ENCODE measurements at regions not wholly inside any gene's neighbourhood (a gene's known extent, or its start where the extent isn't known, plus 50 kb on each side); places are given as distances from the start of the nearest gene placed in this dataset.

GRCh38 chr10:2223548-2224320 is 486.4 kb upstream of the ADARB2 start:
- TF ChIP-seq CEBPB (IDR thresholded peaks at IDR 0.05; ENCODE audit: low read depth, low read length) (no peak), POLR2A (IDR thresholded peaks at IDR 0.05; ENCODE audit: low read depth, low read length) (no peak), RFX5 (IDR thresholded peaks at IDR 0.05; ENCODE audit: low read depth, low read length) (no peak), MAZ (IDR thresholded peaks at IDR 0.05; ENCODE audit: borderline replicate concordance, low read depth, low read length) (no peak), BHLHE40 (IDR thresholded peaks at IDR 0.05; ENCODE audit: low read depth, low read length) (no peak), MXI1 (IDR thresholded peaks at IDR 0.05; ENCODE audit: borderline replicate concordance, low read depth, low read length) (no peak), ELK1 (IDR thresholded peaks at IDR 0.05; ENCODE audit: borderline replicate concordance, low read depth, low read length) (no peak), CHD1 (IDR thresholded peaks at IDR 0.05; ENCODE audit: low read depth, low read length) (no peak), MAFK (IDR thresholded peaks at IDR 0.05; ENCODE audit: low read depth, low read length) (no peak), SMC3 (IDR thresholded peaks at IDR 0.05; ENCODE audit: low read depth, low read length) (no peak), RCOR1 (IDR thresholded peaks at IDR 0.05; ENCODE audit: insufficient replicate concordance, low read length) (no peak), RAD21 (IDR thresholded peaks at IDR 0.05; ENCODE audit: low read length) (no peak)
- TF ChIP-seq, protein P1, sequence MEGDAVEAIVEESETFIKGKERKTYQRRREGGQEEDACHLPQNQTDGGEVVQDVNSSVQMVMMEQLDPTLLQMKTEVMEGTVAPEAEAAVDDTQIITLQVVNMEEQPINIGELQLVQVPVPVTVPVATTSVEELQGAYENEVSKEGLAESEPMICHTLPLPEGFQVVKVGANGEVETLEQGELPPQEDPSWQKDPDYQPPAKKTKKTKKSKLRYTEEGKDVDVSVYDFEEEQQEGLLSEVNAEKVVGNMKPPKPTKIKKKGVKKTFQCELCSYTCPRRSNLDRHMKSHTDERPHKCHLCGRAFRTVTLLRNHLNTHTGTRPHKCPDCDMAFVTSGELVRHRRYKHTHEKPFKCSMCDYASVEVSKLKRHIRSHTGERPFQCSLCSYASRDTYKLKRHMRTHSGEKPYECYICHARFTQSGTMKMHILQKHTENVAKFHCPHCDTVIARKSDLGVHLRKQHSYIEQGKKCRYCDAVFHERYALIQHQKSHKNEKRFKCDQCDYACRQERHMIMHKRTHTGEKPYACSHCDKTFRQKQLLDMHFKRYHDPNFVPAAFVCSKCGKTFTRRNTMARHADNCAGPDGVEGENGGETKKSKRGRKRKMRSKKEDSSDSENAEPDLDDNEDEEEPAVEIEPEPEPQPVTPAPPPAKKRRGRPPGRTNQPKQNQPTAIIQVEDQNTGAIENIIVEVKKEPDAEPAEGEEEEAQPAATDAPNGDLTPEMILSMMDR (conservative IDR thresholded peaks at IDR 0.05; ENCODE audit: low read depth, low read length), result no peak
- TF ChIP-seq, protein P2, sequence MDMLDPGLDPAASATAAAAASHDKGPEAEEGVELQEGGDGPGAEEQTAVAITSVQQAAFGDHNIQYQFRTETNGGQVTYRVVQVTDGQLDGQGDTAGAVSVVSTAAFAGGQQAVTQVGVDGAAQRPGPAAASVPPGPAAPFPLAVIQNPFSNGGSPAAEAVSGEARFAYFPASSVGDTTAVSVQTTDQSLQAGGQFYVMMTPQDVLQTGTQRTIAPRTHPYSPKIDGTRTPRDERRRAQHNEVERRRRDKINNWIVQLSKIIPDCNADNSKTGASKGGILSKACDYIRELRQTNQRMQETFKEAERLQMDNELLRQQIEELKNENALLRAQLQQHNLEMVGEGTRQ (IDR thresholded peaks at IDR 0.05; ENCODE audit: low read depth, low read length), result no peak
